ENCODE measurements at regions not wholly inside any gene's neighbourhood (a gene's known extent, or its start where the extent isn't known, plus 50 kb on each side); places are given as distances from the start of the nearest gene placed in this dataset.

- DNase-seq (ENCODE audit: low read depth), result no peak
- H3K4me3 ChIP-seq (ENCODE audit: low read depth, low read length), result no peak overlapping the region
- no peak for TF ChIP-seq CTCF (conservative IDR thresholded peaks at IDR 0.05; ENCODE audit: low read depth, low read length)
Measured at GRCh38 chr4:127238956-127239475, 393.7 kb upstream of the INTU start.

GRCh38 chr4:127239902-127240763 is 392.6 kb upstream of the INTU start:
- DNase-seq (ENCODE audit: low read depth), result no peak
- no peak overlapping the region for H3K4me3 ChIP-seq (ENCODE audit: low read depth, low read length)
- no peak for TF ChIP-seq CTCF (conservative IDR thresholded peaks at IDR 0.05; ENCODE audit: low read depth, low read length)

- DNase-seq (ENCODE audit: low read depth), result no peak
- no peak overlapping the region for H3K4me3 ChIP-seq (ENCODE audit: low read depth, low read length)
- no peak for TF ChIP-seq CTCF (conservative IDR thresholded peaks at IDR 0.05; ENCODE audit: low read depth, low read length)
Measured at GRCh38 chr4:127240764-127241105, 392.0 kb upstream of the INTU start.

GRCh38 chr4:127244515-127244914 is 388.2 kb upstream of the INTU start:
- no peak overlapping the region for H3K4me3 ChIP-seq (ENCODE audit: low read depth, low read length)
- no peak for DNase-seq (ENCODE audit: low read depth)
- TF ChIP-seq CTCF (conservative IDR thresholded peaks at IDR 0.05; ENCODE audit: low read depth, low read length), result no peak

- no peak for TF ChIP-seq CTCF (conservative IDR thresholded peaks at IDR 0.05; ENCODE audit: low read depth, low read length)
- H3K4me3 ChIP-seq (ENCODE audit: low read depth, low read length), result no peak overlapping the region
Measured at GRCh38 chr4:127246963-127247952, 385.5 kb upstream of the INTU start.

GRCh38 chr4:127249066-127249766 is 383.5 kb upstream of the INTU start:
- H3K4me3 ChIP-seq (ENCODE audit: low read depth, low read length), result no peak overlapping the region
- no peak for TF ChIP-seq CTCF (conservative IDR thresholded peaks at IDR 0.05; ENCODE audit: low read depth, low read length)
- DNase-seq (ENCODE audit: low read depth), result peak; percentile 3

More at GRCh38 chr4:127246963-127247952, 385.5 kb upstream of the INTU start:
- no peak for DNase-seq (ENCODE audit: low read depth)
